PC-9 (cell line): ENCODE measurements at regions not wholly inside any gene's neighbourhood (a gene's known extent, or its start where the extent isn't known, plus 50 kb on each side); places are given as distances from the start of the nearest gene placed in this dataset.

ENCODE experiments used
- CTCF ChIP-seq: fragments of 200-600 bp; sonication (generic); conservative IDR thresholded peaks from 2 replicates; pipeline ENCODE4 v1.6.1; 2017; ENCODE audit warnings: mixed run types, antibody characterized with exemption, mild to moderate bottlenecking, moderate library complexity
- EZH2 ChIP-seq: fragments of 200-600 bp; sonication (generic); IDR thresholded peaks from 2 replicates; pipeline ENCODE4 v1.8.0; 2017; ENCODE audit warnings: antibody characterized with exemption, low read depth

GRCh38 chr20:4488407-4489339, 197.6 kb upstream of the PRNP start:
- TF ChIP-seq CTCF = no peak
- no peak for TF ChIP-seq EZH2
